Astrocyte of the spinal cord (primary cell): ENCODE measurements at regions not wholly inside any gene's neighbourhood (a gene's known extent, or its start where the extent isn't known, plus 50 kb on each side); places are given as distances from the start of the nearest gene placed in this dataset.

ENCODE experiments used
- DNase-seq: peaks from one replicate; pipeline ENCODE4 v3.0.0; 2011; ENCODE audit warnings: low read depth, low spot score
- H3K4me3 ChIP-seq: 2 replicates; pipeline ENCODE4 v1.5.1; 2011; ENCODE audit warnings: low read depth, mild to moderate bottlenecking, low read length, moderate library complexity
- CTCF ChIP-seq: IDR thresholded peaks from 2 replicates; pipeline ENCODE4 v1.5.1; 2012; ENCODE audit warnings: low read depth, mild to moderate bottlenecking, low read length, inconsistent platforms
- in situ Hi-C: cut with HindIII; loops from 2 replicates; pipeline ENCODE4 v1.10.0; 2017; ENCODE audit warnings: low sequenced_read_pairs

GRCh38 chr12:59874781-59875180 is 279.0 kb downstream of the SLC16A7 start:
- H3K4me3 ChIP-seq: no peak overlapping the region
- DNase-seq: no peak
- in situ Hi-C loops: no loop called here
- no peak for TF ChIP-seq CTCF

GRCh38 chr12:59886131-59886733 is 290.4 kb downstream of the SLC16A7 start:
- H3K4me3 ChIP-seq: no peak overlapping the region
- TF ChIP-seq CTCF: no peak
- DNase-seq: no peak
- in situ Hi-C loops: no loop called here

- in situ Hi-C loops: no loop called here
- H3K4me3 ChIP-seq: no peak overlapping the region
- no peak for DNase-seq
- TF ChIP-seq CTCF: no peak
Measured at GRCh38 chr12:59887178-59887577, 291.3 kb downstream of the SLC16A7 start.

GRCh38 chr12:59890896-59891579 is 295.2 kb downstream of the SLC16A7 start:
- in situ Hi-C loops: no loop called here
- TF ChIP-seq CTCF: no peak
- no peak for DNase-seq

GRCh38 chr12:59895166-59895775 is 299.4 kb downstream of the SLC16A7 start:
- H3K4me3 ChIP-seq: no peak overlapping the region
- no peak for DNase-seq
- in situ Hi-C loops: no loop called here
- TF ChIP-seq CTCF: no peak

More at GRCh38 chr12:59890896-59891579, 295.2 kb downstream of the SLC16A7 start:
- no peak overlapping the region for H3K4me3 ChIP-seq

GRCh38 chr12:59904874-59905521 is 309.2 kb downstream of the SLC16A7 start:
- H3K4me3 ChIP-seq: no peak overlapping the region
- in situ Hi-C loops: no loop called here
- no peak for TF ChIP-seq CTCF
- peak; percentile 16 for DNase-seq
